Left lung (tissue), 4 donors: ENCODE measurements at regions not wholly inside any gene's neighbourhood (a gene's known extent, or its start where the extent isn't known, plus 50 kb on each side); places are given as distances from the start of the nearest gene placed in this dataset.

Source experiments
- ATAC-seq: fragments of 200-7000 bp; cut with Tn5 transposase; one replicate; pipeline ENCODE4 v1.9.1; 2020; ENCODE audit warnings: moderate library complexity
- DNase-seq, 4 donors: peaks; one replicate each; pipeline ENCODE4 v3.0.0-alpha.2; 2013 to 2020
- H3K27ac ChIP-seq, 2 donors: fragments of 200-600 bp; sonication (generic) in 1 of 2; one replicate each; pipeline versions ENCODE4 v1.5.0 to v1.8.0; 2020 to 2021
- H3K27me3 ChIP-seq, 2 donors: fragments of 200-600 bp; sonication (generic) in 1 of 2; one replicate each; pipeline versions ENCODE4 v1.5.0 to v1.8.0; 2020 to 2021
- H3K36me3 ChIP-seq, 2 donors: fragments of 200-600 bp; sonication (generic) in 1 of 2; one replicate each; pipeline versions ENCODE4 v1.5.0 to v1.8.0; 2020 to 2021
- H3K4me1 ChIP-seq, 2 donors: fragments of 200-600 bp; one replicate each; pipeline ENCODE4 v1.8.0; 2021
- H3K4me3 ChIP-seq, 2 donors: fragments of 200-600 bp; sonication (generic) in 1 of 2; one replicate each; pipeline versions ENCODE4 v1.5.0 to v1.8.0; 2020 to 2021; ENCODE audit warnings: mild to moderate bottlenecking in 1 of 2
- H3K9me3 ChIP-seq, 2 donors: fragments of 200-600 bp; sonication (generic) in 1 of 2; one replicate each; pipeline versions ENCODE4 v1.5.0 to v1.8.0; 2020 to 2021
- intact Hi-C, 2 donors: fragments of 100-400 bp; cut with DNase I; formaldehyde crosslinking; loops; one replicate each; pipeline versions ENCODE4 v1.11.2 to v1.14.2; 2022
- TF ChIP-seq, protein P1 (sequence below), 2 donors: fragments of 200-600 bp; sonication (generic) in 1 of 2; IDR thresholded peaks; one replicate each; pipeline versions ENCODE4 v1.5.0 to v1.8.0; 2021; ENCODE audit warnings: antibody characterized with exemption in 2 of 2
- donor health status: DM: no; HTN: yes; CAD: no.
- donor health status: DM: no; HTN: no; CAD: no.

DNA sequence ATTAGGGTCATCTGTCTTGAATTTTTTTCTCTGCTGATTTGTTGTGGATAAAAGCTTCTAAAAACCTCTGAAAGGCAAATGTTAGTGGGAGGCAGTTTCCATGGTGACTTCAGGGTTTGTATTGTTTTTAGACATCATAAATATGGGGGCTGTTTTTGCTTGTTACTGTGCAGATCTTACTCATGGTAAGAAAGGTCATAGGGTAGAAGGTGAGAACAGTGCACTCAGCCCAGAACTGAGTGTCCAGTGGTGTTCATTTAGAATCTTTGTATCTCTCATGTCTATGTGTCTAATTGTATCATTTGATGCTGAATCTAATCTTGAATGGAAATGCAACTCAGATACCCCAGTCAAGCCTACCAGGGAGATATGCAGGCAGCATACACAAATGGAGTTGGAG lies 609.8 kb downstream of the ZNF674 start:
- TF ChIP-seq, protein P1, sequence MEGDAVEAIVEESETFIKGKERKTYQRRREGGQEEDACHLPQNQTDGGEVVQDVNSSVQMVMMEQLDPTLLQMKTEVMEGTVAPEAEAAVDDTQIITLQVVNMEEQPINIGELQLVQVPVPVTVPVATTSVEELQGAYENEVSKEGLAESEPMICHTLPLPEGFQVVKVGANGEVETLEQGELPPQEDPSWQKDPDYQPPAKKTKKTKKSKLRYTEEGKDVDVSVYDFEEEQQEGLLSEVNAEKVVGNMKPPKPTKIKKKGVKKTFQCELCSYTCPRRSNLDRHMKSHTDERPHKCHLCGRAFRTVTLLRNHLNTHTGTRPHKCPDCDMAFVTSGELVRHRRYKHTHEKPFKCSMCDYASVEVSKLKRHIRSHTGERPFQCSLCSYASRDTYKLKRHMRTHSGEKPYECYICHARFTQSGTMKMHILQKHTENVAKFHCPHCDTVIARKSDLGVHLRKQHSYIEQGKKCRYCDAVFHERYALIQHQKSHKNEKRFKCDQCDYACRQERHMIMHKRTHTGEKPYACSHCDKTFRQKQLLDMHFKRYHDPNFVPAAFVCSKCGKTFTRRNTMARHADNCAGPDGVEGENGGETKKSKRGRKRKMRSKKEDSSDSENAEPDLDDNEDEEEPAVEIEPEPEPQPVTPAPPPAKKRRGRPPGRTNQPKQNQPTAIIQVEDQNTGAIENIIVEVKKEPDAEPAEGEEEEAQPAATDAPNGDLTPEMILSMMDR (IDR thresholded peaks at IDR 0.05) = no peak
- ATAC-seq = no peak
- no peaks in the 10 kb centered on the region for H3K4me1 ChIP-seq
- no peaks in the 10 kb centered on the region for H3K9me3 ChIP-seq
- no peaks in the 10 kb centered on the region for H3K27me3 ChIP-seq
- no peaks in the 10 kb centered on the region for H3K36me3 ChIP-seq
- intact Hi-C loops = no loop called here
- no peak overlapping the region for H3K4me3 ChIP-seq
- H3K27ac ChIP-seq = no peak overlapping the region
- DNase-seq = no peak

DNA sequence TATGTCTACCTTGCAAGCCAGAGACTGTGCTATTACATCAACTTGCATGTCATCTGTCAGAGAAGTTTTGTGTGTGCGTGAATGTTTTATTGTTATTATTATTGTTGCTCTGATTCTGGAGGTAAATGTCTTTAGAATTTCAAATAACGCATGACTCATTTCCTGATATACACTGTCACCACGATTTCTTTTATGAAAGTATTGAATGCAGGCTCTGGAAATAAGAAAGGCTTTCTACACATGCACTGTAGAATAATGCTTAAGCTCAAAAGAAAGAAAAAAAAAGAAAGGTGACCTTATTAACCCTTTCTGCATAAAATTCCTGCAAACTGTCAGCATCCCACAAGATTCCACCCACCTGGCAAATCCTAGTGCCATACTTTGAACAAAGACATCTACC lies 632.9 kb downstream of the ZNF674 start:
- Histone ChIP-seq H3K27ac (no peak overlapping the region), H3K9me3 (no peaks in the 10 kb centered on the region), H3K4me3 (no peak overlapping the region), H3K4me1 (no peaks in the 10 kb centered on the region), H3K27me3 (no peaks in the 10 kb centered on the region), H3K36me3 (no peaks in the 10 kb centered on the region)
- no peak for DNase-seq
- intact Hi-C loops = no loop called here
- TF ChIP-seq, protein P1 (IDR thresholded peaks at IDR 0.05) = no peak
- ATAC-seq = no peak

DNA sequence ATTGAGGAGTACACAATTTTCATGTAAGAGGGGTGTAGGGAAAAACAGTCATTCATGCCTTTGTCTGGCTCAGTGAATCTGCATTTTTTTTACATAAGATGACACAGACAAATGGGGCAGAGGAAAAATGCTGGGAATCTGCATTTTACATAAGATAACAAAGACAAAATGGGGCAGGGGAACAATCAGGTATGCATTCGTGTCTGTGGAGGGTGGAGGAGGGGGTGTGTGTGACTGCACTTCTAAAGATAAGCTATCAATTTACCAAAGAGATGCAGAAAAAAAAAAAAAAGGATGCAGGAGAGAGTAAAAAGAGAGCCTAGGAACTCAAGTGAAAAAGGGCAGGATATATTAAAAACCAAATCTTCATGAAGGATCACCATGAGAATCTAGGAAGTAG lies 637.4 kb downstream of the ZNF674 start:
- TF ChIP-seq, protein P1 (IDR thresholded peaks at IDR 0.05) = no peak
- Histone ChIP-seq H3K4me3 (no peak overlapping the region), H3K9me3 (no peaks in the 10 kb centered on the region), H3K27ac (no peak overlapping the region), H3K4me1 (no peaks in the 10 kb centered on the region), H3K27me3 (no peaks in the 10 kb centered on the region), H3K36me3 (no peaks in the 10 kb centered on the region)
- ATAC-seq (no peak), DNase-seq (no peak)
- intact Hi-C loops = no loop called here

DNA sequence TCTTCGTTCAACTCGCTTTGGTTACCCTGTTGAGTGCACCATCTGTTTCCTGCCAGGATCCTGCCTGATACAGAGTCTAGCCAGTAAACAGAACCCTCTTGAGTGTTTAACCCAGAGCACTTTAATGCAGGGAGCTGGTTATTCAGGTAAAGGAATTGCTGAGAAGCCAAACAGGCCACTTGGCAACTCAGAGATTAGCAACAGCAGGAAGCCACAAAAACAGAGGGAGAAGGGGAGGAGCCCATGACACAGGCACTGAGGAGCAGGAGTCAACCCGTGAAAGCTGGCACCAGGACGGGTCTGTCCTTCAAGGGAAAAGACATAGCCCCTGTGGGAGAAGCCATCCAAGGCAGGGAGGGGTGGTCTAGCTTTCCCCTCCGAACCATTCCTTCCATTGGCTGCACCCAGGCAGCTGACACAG lies 641.4 kb downstream of the ZNF674 start:
- H3K4me1 ChIP-seq = no peaks in the 10 kb centered on the region
- H3K4me3 ChIP-seq = no peak overlapping the region
- H3K9me3 ChIP-seq = no peaks in the 10 kb centered on the region
- H3K36me3 ChIP-seq = no peaks in the 10 kb centered on the region
- no peak overlapping the region for H3K27ac ChIP-seq
- TF ChIP-seq, protein P1 (IDR thresholded peaks at IDR 0.05) = no peak
- DNase-seq (no peak), ATAC-seq (peak; percentile 86)
- H3K27me3 ChIP-seq = no peaks in the 10 kb centered on the region
- intact Hi-C loops = no loop called here

DNA sequence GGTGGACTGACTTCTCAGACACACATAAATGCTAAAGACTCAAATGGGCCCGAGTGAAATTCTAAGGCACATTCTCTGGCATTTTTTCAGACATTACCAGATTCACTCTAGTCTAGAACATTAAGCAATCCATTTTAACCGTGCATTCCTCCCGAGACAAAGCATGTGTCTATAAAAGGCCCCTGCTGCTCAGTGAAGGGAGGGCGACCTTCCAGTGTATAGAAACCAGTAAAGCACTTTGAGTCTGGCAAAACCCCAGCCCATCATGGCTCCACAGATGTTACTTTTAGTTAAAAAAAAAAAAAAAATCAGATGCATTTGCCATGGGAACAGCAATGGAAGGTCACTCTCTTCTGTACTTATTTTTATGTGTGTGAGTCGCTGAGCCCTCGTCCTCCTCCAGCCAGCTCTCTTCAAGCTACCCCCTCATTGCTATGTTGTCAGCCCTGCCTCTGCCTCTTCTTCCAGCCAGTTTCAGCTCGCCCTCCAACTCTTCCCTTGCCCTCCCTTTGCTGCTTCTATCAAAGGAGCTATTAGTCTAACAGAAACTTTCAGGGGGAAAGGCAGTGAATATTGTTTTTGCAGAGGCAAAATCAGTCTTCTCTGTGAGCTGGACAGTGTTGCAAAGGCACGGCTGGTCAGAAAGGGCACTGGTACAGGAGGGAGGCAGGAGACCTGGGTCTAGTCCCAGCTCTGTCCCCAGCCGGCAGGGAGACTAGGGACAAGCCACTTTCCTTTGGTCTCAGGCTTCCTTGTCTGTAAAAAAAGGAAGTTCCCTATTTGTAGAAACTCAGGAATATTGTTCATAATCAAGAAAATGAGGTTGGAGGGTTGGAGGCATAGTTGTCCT lies 644.2 kb downstream of the ZNF674 start:
- H3K27me3 ChIP-seq = no peaks in the 10 kb centered on the region
- no peaks in the 10 kb centered on the region for H3K4me1 ChIP-seq
- ATAC-seq (no peak), DNase-seq (peak in 2 of 4 donors; percentile 64 to 78)
- H3K36me3 ChIP-seq = no peaks in the 10 kb centered on the region
- TF ChIP-seq, protein P1 (IDR thresholded peaks at IDR 0.05) = no peak
- no peaks in the 10 kb centered on the region for H3K9me3 ChIP-seq
- H3K27ac ChIP-seq = no peak overlapping the region
- H3K4me3 ChIP-seq = no peak overlapping the region
- intact Hi-C loops = no loop called here
